HCT116 (cell line): ENCODE measurements at regions not wholly inside any gene's neighbourhood (a gene's known extent, or its start where the extent isn't known, plus 50 kb on each side); places are given as distances from the start of the nearest gene placed in this dataset.

Experiments used
- ATAC-seq: fragments of 200-7000 bp; cut with Tn5 transposase; 2 replicates; pipeline ENCODE4 v1.9.1; 2020; ENCODE audit warnings: mild to moderate bottlenecking, moderate library complexity
- BruUV-seq: library from RNA; stranded (reverse); fragments of 400-500 nt; replicated peaks from 2 replicates; lab custom pipeline; 2021; lab: Mats Ljungman, UMichigan
- CTCF ChIA-PET: fragments of 300-600 bp; sonication (Branson Sonifier 250); formaldehyde crosslinking; loops from one replicate; lab custom pipeline; 2021; ENCODE audit warnings: antibody characterized with exemption; lab: Charles Lee
- POLR2A ChIA-PET: fragments of 300-600, 350-600 bp; sonication (Branson Sonifier 250); formaldehyde crosslinking; loops from one replicate; lab custom pipeline; 2021; ENCODE audit warnings: antibody characterized with exemption; lab: Charles Lee
- RAD21 ChIA-PET, 2 experiments: fragments of 300-600 bp; sonication (Branson Sonifier 250); formaldehyde crosslinking; loops; one replicate each; lab custom pipeline; 2023; ENCODE audit warnings: low total read pairs in 2 of 2; ENCODE audit not compliant: uncharacterized antibody in 2 of 2, unreplicated experiment in 2 of 2, low non-redundant PET in 1 of 2; lab: Charles Lee
- DNase-seq: peaks from one replicate; pipeline ENCODE4 v3.0.0-alpha.2; 2010; ENCODE audit warnings: low read depth, low spot score
- H2AFZ ChIP-seq: fragments of 200-600 bp; shearing (Covaris generic), sonication (generic); 2 replicates; pipeline ENCODE4 v1.6.1; 2017; ENCODE audit warnings: low read depth, mixed run types, mixed read lengths, antibody characterized with exemption, low read length; ENCODE audit not compliant: poor library complexity, severe bottlenecking
- H3K27ac ChIP-seq: 2 replicates; pipeline ENCODE4 v1.5.1; 2012; ENCODE audit warnings: low read depth, low read length
- H3K27me3 ChIP-seq: fragments of 200-600 bp; sonication (generic); 2 replicates; pipeline ENCODE4 v1.6.1; 2016; ENCODE audit warnings: mixed run types, low read length, mixed read lengths; ENCODE audit not compliant: insufficient read depth
- H3K36me3 ChIP-seq, 2 experiments: fragments of 200-500 bp in 1 of 2; fragments of 200-600 bp in 1 of 2; sonication (Bioruptor generic) in 1 of 2; sonication (generic) in 1 of 2; 2 replicates each; pipeline versions ENCODE4 v1.5.1 to v1.6.1; 2014 to 2016; ENCODE audit warnings: low read length in 2 of 2, inconsistent platforms in 1 of 2, mixed read lengths in 1 of 2, mixed run types in 1 of 2; ENCODE audit not compliant: insufficient read depth in 2 of 2, control insufficient read depth in 1 of 2
- H3K4me1 ChIP-seq, 2 experiments: fragments of 200-600 bp in 1 of 2; sonication (generic) in 1 of 2; 2 replicates each; pipeline versions ENCODE4 v1.5.1 to v1.6.1; 2012 to 2017; ENCODE audit warnings: low read length in 2 of 2, inconsistent platforms in 1 of 2, mild to moderate bottlenecking in 1 of 2, mixed read lengths in 1 of 2, mixed run types in 1 of 2, moderate library complexity in 1 of 2; ENCODE audit not compliant: insufficient read depth in 2 of 2, control insufficient read depth in 1 of 2
- H3K4me2 ChIP-seq: fragments of 200-600 bp; sonication (generic); 2 replicates; pipeline ENCODE4 v1.6.1; 2017; ENCODE audit warnings: mixed run types, low read length, mixed read lengths
- H3K4me3 ChIP-seq, 2 experiments: fragments of 200-600 bp in 1 of 2; sonication (generic) in 1 of 2; replicated peaks in 1 of 2; 2 replicates each; pipeline ENCODE4 v1.5.1; 2011 to 2016; ENCODE audit warnings: low read length in 2 of 2, control low read depth in 1 of 2, low read depth in 1 of 2, mild to moderate bottlenecking in 1 of 2, mixed read lengths in 1 of 2, mixed run types in 1 of 2
- H3K79me2 ChIP-seq: fragments of 200-600 bp; sonication (generic); 2 replicates; pipeline ENCODE4 v1.6.1; 2017; ENCODE audit warnings: mild to moderate bottlenecking, mixed run types, low read length, moderate library complexity, mixed read lengths; ENCODE audit not compliant: insufficient read depth
- H3K9ac ChIP-seq: fragments of 200-600 bp; sonication (generic); 2 replicates; pipeline ENCODE4 v1.6.1; 2016; ENCODE audit warnings: low read length, mixed read lengths
- H3K9me2 ChIP-seq: fragments of 200-600 bp; sonication (generic), shearing (Covaris generic); 2 replicates; pipeline ENCODE4 v1.6.1; 2017; ENCODE audit warnings: mixed run types, mild to moderate bottlenecking, moderate library complexity; ENCODE audit not compliant: insufficient read depth
- H3K9me3 ChIP-seq, 2 experiments: fragments of 200-500 bp in 1 of 2; fragments of 200-600 bp in 1 of 2; sonication (Bioruptor generic) in 1 of 2; sonication (generic) in 1 of 2; 2 replicates each; pipeline ENCODE4 v1.6.1; 2014 to 2017; ENCODE audit warnings: low read length in 2 of 2, mixed read lengths in 2 of 2, inconsistent platforms in 1 of 2, low read depth in 1 of 2, mild to moderate bottlenecking in 1 of 2, mixed run types in 1 of 2, moderate library complexity in 1 of 2; ENCODE audit not compliant: control insufficient read depth in 1 of 2, insufficient read depth in 1 of 2
- H4K20me1 ChIP-seq: fragments of 200-600 bp; sonication (generic), shearing (Covaris generic); 2 replicates; pipeline ENCODE4 v1.6.1; 2017; ENCODE audit warnings: mixed run types, mild to moderate bottlenecking, moderate library complexity; ENCODE audit not compliant: insufficient read depth
- ATF3 ChIP-seq: IDR thresholded peaks from 2 replicates; pipeline ENCODE4 v1.6.1; 2012
- CBX3 ChIP-seq: IDR thresholded peaks from 2 replicates; pipeline ENCODE4 v1.6.1; 2012; ENCODE audit warnings: low read depth
- CEBPB ChIP-seq: IDR thresholded peaks from 2 replicates; pipeline ENCODE4 v1.6.1; 2012; ENCODE audit warnings: low read depth
- ELF1 ChIP-seq: IDR thresholded peaks from 2 replicates; pipeline ENCODE4 v1.6.1; 2012; ENCODE audit warnings: low read depth, borderline replicate concordance
- EZH2phosphoT487 ChIP-seq: fragments of 200-600 bp; IDR thresholded peaks from 2 replicates; pipeline ENCODE4 v1.6.1; 2018; ENCODE audit warnings: antibody characterized with exemption, borderline replicate concordance
- FOSL1 ChIP-seq: IDR thresholded peaks from 2 replicates; pipeline ENCODE4 v1.6.1; 2012; ENCODE audit warnings: low read depth
- JUND ChIP-seq: IDR thresholded peaks from 2 replicates; pipeline ENCODE4 v1.6.1; 2012
- POLR2AphosphoS5 ChIP-seq: IDR thresholded peaks from 2 replicates; pipeline ENCODE4 v1.6.1; 2011; ENCODE audit warnings: mild to moderate bottlenecking, low read depth, low read length, moderate library complexity
- REST ChIP-seq: IDR thresholded peaks from 2 replicates; pipeline ENCODE4 v1.6.1; 2012; ENCODE audit warnings: low read depth
- SIN3A ChIP-seq: IDR thresholded peaks from 2 replicates; pipeline ENCODE4 v1.6.1; 2012; ENCODE audit warnings: low read depth
- SRF ChIP-seq: IDR thresholded peaks from 2 replicates; pipeline ENCODE4 v1.6.1; 2012; ENCODE audit warnings: low read depth
- TCF7L2 ChIP-seq: IDR thresholded peaks from 2 replicates; pipeline ENCODE4 v1.7.0; 2011; ENCODE audit warnings: borderline replicate concordance, inconsistent platforms; ENCODE audit not compliant: insufficient read depth, insufficient read length; ENCODE audit errors: extremely low read depth
- ZBTB33 ChIP-seq: IDR thresholded peaks from 2 replicates; pipeline ENCODE4 v1.6.1; 2011; ENCODE audit warnings: mild to moderate bottlenecking, low read length, moderate library complexity; ENCODE audit not compliant: insufficient replicate concordance; ENCODE audit errors: extremely low read depth
- ZFX ChIP-seq: fragments of 450-650 bp; IDR thresholded peaks from 2 replicates; pipeline ENCODE4 v1.6.1; 2017
- ZNF274 ChIP-seq: fragments of 200-500 bp; sonication (Bioruptor generic); IDR thresholded peaks from 2 replicates; pipeline ENCODE4 v1.6.1; 2014; ENCODE audit warnings: mild to moderate bottlenecking, low read depth, low read length, inconsistent platforms
- intact Hi-C: fragments of 100-400 bp; cut with micrococcal nuclease; formaldehyde crosslinking; loops from 2 replicates; pipeline ENCODE4 v1.10.0; 2022

GRCh38 chr19:28746478-28746877, 466.5 kb downstream of the UQCRFS1 start:
- Histone ChIP-seq H3K79me2 (no peaks in the 10 kb centered on the region), H3K4me1 (no peaks in the 10 kb centered on the region), H3K9ac (no peak overlapping the region), H3K36me3 (no peaks in the 10 kb centered on the region; a peak in 1 of 4 replicates), H3K27me3 (no peaks in the 10 kb centered on the region), H2AFZ (no peak overlapping the region), H3K4me2 (no peak overlapping the region), H3K9me3 (peaks cover 21 to 34% of the 10 kb centered on the region in 2 experiments; a peak in 3 of 4 replicates), H3K4me3 (no peak overlapping the region), H4K20me1 (no peaks in the 10 kb centered on the region), H3K27ac (no peak overlapping the region), H3K9me2 (no peaks in the 10 kb centered on the region)
- DNase-seq (no peak), ATAC-seq (no peak)
- BruUV-seq: no TSS peak
- ChIA-PET POLR2A (no interaction called here), CTCF (no interaction called here), RAD21 (no interaction called here)
- intact Hi-C loops: loop anchor here (10.0 kb wide), 1 partner anchor 508 kb away; no protein-coding TSS in a partner anchor
- TF ChIP-seq ZBTB33: no peak
- no peak for TF ChIP-seq SIN3A

GRCh38 chr19:28744943-28745342, 468.0 kb downstream of the UQCRFS1 start:
- Histone ChIP-seq H3K9me2 (no peaks in the 10 kb centered on the region), H3K4me3 (no peak overlapping the region), H3K36me3 (no peaks in the 10 kb centered on the region; a peak in 1 of 4 replicates), H3K4me2 (no peak overlapping the region), H3K9ac (no peak overlapping the region), H3K9me3 (peaks cover 21 to 29% of the 10 kb centered on the region in 2 experiments; a peak in 3 of 4 replicates), H3K79me2 (no peaks in the 10 kb centered on the region), H4K20me1 (no peaks in the 10 kb centered on the region), H3K4me1 (no peaks in the 10 kb centered on the region), H3K27ac (no peak overlapping the region), H2AFZ (no peak overlapping the region), H3K27me3 (no peaks in the 10 kb centered on the region)
- no TSS peak for BruUV-seq
- DNase-seq (no peak), ATAC-seq (no peak)
- RAD21 ChIA-PET: no interaction called here
- CTCF ChIA-PET: no interaction called here
- intact Hi-C loops: loop anchor here (10.0 kb wide), 1 partner anchor 510 kb away; no protein-coding TSS in a partner anchor
- POLR2A ChIA-PET: no interaction called here
- TF ChIP-seq REST (no peak), ZNF274 (no peak), CBX3 (no peak), SRF (no peak), JUND (no peak), TCF7L2 (no peak), FOSL1 (no peak), ATF3 (no peak), ELF1 (no peak), EZH2phosphoT487 (no peak), SIN3A (no peak), POLR2AphosphoS5 (no peak), ZFX (no peak), CEBPB (no peak)
